ENCODE measurements at regions not wholly inside any gene's neighbourhood (a gene's known extent, or its start where the extent isn't known, plus 50 kb on each side); places are given as distances from the start of the nearest gene placed in this dataset.
A peak's percentile ranks its signal among the peaks of the same experiment; 100 is the strongest.
"Not testable (repeated sequence)": the region's sequence is repeated elsewhere in the genome, so short reads cannot be mapped to it uniquely, and the experiment has no call there.

DNA sequence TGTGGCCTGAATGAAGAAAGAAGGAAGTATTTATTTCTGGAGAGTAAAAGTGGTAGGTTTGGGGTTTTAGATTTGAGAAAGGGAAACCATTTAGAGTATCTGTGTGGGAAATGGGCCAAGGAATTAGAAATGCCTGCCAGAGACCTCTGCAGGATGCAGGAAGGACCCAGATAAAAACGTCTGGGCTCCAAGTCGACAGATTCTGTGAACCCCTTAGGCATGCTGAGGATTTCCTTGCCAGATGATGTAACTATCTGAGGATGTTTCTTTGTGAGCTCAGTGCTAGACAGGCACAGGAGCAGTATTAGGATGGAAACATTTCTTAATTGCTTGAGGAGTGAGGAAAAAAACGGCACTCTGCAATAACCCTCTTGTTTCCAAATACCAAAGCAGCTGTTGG lies 251.8 kb upstream of the DMRT1 start:
- no peak for DNase-seq

DNA sequence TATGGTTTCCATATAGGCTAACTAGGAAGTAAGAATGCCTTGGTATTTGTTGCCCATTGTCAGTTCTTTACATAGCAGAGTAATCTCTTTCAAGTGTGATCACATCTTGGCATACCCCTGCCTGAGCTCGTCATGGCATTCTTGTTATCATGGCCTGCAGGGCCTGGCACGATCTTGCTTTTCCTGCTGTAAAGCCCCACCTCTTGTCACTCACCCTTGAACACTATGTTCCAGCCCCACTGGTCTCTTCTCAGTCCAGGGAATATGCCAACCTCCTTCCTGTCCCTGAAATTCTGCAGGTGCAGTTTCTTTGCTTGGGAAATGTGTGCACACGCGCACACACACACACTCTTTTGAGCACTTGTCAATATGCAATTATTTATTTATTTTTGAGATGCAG lies 250.2 kb upstream of the DMRT1 start:
- DNase-seq = no peak

DNA sequence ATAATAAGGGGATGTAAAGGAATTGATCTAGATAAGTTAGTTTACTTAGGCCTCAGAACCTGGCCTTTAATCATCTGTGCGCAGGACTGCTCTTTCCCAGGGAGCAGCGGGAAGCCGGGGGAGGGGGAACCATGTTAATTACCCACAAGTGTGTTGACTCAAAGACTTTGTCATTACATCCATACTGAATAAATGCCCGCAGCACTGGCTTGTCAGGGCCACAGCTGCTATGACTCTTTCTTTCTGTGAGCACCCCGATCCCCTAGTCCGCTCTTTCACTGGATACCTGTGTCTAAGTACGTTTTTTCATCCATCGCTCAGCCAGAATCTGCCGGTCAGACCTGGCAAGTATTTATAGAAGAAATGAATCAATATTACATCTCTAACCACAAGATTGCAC lies 249.3 kb upstream of the DMRT1 start:
- DNase-seq = no peak

DNA sequence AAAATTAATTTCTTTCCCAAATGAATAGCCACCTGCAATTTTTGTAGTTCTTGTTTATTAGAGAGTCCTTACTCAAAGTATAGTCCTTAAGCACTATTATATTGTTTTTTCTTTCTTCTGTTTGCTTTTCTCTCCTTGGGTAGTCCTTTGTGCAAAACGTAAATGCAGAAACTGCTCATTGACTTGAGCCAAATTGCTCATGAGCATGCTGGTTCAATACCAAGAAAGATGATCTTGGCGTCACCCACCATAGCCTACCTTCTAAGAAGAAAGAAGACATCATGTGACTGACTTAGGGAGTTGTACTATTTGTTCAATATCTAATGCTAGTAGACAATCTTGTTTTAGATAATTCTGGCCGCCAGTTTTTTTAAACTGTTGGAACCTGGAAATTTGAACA lies 248.8 kb upstream of the DMRT1 start:
- no peak for DNase-seq

DNA sequence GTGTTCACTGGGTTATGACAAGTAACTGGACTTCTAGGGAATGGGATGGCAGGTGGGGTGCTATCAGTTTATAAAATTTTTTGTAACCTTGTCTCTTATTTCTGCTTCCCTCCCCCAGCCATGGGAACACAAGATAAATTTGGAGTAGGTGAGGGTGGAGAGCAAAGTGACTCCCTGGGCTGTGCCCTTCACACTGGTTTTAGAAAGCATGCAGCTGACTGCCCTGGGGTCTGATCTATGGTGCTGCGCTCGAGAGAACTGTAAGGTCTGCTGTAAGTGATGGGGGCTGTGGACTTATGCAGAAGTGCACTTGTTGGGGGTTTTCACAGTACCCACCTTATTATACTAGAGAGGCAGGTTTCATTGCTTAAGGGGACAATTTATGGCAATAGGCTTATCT lies 247.7 kb upstream of the DMRT1 start:
- DNase-seq = no peak

DNA sequence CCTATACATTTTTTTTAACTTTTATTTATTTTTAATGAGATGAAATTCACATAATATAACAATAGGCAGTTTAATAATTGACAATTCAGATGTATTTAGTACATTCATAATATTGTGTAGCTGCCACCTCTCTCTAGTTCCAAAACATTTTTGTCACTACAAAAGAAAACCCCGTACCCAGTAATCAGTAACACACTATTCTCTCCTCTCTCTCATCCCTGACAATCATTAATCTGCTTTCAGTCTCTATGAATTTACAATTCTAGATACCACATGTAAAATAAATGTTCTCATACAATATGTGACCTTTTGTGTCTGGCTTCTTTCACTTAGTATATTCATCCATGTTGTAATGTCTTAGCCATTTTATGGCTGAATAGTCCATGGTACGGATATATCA lies 244.8 kb upstream of the DMRT1 start:
- no peak for DNase-seq

DNA sequence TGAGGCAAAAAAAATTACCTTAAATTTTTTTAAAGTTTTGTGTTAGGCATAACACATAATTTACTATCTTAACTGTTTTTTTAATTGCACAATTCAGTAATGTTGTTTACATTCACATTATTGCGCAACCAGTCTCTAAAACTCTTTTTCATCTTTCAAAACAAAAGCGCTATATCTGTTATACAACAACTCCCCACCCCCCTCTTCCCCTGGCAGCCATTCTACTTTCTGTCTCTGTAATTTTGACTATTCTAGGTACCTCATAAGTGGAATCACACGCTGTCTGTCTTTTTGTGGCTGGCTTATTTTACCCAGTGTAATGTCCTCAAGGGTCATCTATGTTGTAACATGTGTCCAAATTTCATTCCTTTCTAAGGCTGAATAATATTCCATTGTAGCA lies 241.5 kb upstream of the DMRT1 start:
- no peak for DNase-seq

DNA sequence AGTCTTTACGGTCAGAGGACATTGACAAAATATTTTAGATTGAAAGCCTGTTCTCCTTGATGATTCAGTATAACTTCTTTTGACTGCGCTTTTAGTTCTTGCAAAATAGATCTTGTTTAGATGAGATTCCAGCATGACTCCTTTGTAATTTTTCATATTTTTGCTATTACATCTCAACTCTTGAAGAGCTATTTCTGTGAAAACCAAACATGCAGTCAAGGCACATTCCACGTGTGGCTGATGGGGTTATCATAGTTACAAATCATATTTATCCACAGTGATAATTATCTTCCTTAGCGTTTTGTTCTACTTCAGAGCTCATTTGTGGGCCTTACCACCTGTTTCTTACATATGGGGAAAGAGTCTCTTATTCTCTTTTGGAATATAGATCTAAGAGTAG lies 238.8 kb upstream of the DMRT1 start:
- no peak for DNase-seq

DNA sequence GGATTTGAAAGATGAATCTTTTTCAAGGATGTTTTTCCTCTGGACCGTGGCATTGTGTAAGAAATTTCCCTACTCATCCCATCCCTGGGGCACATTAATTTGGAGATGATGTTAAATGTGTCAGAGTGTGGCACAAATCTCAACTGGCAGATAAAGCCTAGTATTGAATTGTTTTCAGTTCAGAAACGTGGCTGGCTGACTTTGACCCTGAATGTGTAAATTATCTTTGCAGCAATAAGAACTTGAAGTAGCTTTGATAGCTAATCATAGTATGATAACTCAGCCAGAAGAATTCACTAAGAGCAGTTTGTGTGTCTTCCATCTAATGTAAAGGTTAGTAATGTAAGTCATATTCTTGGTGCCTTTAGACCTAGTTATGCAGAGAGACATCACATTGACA lies 238.4 kb upstream of the DMRT1 start:
- no peak for DNase-seq

DNA sequence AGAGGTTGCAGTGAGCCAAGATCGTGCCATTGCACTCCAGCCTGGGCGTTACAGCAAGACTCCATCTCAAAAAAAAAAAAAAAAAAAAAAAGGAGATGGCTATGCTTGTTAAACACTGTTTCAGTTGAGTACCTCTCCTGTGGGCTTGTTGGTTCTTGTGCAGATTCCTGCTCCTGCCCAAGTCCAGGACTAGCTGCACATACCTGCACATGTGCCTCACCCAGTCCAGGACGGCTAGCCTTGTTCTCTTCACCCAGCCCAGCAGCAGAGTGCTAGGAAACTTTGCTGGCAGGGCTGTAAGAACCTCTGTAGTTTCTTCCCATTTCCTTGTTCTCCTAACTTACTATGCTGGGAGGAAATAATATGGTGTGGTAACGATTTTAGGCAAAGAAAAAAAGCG lies 234.1 kb upstream of the DMRT1 start:
- DNase-seq = no peak

DNA sequence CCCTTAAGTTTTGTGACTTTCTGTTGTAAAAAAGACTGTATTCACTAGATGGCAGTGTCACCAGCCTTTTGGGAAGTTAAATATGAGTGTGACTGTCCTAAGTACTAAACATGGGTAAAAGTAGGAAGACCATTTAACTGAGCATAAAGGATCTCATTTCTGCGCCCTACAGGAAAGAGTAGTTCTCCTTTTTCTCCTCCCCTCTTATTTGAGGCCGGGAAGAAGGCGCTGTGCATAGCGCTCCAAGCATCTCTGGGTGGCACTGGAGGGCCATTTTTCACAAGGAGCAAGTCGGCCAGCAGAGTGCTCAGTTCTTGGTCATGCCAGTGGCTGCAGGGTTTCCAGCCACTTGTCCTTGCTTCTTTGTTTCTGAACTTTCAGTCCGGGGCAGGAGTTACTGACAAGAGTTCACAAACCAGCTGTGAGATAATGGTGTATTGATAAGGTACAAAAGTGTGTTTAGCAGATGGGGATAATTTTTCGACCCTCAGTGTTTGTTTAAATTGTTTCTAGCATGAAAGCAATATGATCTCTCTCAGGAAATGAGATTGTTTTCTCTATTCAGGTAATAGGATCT lies 227.6 kb upstream of the DMRT1 start:
- DNase-seq = peak; percentile 46

DNA sequence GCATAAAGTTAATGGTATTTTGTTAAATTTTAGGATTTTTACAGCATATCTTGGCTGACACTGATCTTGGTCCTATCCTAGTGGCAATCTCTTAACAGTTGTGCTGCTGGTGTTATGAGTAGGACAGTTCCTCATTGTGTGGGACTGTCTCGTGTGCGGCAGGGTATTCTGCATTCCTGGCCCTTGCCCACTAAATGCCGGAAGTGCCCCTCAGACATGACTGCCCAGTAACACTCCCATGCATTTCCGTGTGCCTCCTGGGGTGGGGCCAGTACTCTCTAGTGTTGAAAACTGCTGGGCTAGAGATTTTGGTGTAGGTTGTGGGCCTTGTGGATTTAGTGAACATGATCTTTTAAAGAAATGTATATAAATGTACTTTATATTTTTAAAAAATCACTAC lies 227.1 kb upstream of the DMRT1 start:
- no peak for DNase-seq

DNA sequence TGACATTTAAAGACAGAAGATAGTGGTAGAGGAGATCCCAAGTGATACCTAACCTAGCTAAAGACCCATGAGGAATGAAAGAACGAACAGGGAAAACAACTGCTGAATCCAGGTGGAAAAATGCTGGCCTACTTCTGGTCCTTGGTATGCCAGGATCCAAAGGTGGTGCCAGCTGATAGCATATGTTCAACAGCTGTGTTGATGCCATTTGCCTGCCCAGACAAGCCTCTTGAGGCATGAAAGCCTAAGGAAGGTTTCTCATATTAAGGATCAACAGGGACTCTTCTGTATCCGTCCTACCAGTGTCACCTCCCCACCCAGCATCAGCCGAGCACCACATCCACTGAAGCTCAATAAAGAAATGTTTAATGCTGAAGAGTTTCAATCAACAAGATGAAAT lies 225.7 kb upstream of the DMRT1 start:
- no peak for DNase-seq

DNA sequence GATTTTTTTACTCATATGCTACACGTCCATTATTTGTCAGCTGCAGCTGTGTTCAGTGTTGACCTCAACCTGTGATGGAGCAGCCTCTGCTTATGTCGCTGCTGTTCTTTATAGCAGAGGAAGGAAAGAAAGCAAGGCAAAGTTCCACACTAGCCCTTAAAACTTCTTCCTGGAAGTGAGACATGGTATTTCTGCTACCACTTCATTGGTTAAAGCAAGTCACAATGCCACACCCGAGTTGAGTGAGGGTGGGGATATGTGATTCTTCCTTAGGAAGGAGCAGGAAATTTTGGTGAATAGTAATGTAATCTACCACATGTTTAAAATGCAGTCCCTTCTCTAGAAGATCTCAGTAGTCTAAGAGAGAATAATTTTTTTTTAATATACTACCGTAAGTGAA lies 224.8 kb upstream of the DMRT1 start:
- no peak for DNase-seq

DNA sequence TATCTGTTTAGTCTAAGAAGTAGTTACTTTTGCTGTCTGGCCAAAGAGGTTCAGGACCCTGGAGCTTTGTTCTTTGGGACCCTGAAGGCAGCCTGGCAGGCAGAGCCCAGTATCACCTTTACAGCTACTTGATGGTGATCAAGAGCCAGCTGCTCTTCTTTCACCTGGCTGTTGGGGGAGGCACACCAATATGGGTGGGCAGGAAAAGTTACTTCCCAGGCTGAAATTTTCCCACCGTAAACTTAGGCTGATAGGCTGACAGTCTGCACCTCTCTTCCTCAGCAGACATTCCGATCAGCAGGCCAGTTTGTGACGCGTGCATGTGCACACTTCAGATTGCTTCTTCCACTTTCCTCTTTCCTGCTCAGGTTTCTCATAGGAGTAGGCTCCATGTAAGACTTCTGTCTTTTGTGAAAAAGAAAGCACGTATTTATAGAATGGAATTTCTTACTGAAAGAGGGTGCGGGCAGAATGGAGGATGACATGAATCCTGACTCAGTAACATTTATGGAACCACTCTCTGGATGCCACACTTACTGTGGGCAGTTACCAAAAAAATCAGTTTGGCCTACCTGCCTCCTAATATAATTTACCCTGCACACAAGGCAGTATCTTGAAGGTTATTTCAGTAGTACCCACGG lies 223.9 kb upstream of the DMRT1 start:
- no peak for DNase-seq

DNA sequence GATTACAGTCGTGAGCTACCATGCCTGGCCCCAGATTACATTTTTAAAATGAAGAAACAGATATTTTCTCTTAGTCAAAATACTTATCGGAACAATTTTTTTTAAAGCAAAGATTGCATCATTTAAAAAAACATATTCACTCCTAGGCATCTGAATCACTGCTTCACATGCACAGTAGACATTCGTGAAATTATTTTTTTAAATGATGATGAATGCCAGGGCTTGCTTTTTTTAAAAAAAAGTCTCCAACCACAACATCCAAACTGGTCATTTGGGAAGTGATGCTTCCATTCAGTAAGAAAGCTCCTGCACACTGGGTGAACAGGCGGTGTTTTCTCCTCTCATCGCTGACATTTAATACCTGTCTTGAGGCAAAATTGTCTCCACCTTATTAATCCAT lies 223.0 kb upstream of the DMRT1 start:
- DNase-seq = no peak

DNA sequence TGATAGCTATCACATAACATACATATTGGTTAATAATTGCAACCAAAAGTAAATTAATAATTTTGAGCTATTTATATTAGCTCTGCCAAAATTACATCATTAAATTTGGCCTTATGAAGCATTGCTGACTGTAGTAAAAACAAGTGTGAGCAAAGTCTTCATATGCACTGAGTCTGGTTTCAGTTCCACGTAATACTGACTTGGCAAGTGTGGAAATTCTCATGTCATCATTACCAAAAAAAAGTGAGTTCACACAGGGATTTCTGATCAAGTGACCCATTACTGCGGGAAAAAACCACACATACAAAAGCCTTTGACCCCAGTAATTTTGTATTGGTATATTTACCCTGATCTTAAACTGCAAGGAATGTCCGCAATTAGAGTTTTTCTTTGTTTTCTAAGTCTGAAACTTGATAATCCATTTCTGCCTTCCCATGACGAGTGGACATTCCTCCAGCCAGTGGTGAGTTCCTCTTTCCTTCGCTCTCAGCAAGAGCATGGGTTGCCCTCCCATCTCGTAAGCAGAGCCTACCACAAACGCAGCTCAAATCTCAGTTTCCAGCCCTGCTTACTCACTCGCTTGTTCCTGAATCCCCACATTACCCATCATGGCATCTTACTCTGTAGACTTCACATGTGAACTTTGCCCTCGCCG lies 220.2 kb upstream of the DMRT1 start:
- DNase-seq = no peak

DNA sequence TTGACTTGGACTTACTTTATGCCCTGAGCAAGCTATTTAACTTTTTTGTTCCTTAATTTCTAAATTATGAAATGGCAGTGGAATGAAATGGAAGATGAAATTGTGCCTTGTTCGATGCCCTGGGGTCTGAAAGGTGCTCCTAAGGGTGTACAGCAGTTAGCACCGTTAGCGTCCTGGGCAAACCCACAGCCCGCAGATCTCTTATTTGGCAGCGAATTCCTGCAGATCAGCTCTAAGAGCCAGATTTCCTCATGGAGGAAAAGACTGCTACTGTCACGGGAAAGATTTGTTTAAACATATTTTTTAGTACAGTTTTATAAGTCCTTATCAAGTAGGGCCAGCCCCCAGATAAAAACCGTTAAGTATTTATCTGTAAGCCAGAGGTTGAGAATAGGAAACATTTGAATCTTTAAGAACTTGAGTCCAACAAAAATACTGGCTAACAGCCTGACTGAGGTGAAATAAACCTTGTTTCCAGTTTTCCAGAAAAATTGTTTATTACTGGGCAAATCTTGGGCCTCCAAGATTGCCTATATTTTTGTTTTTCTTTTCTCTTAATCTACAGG lies 216.5 kb upstream of the DMRT1 start:
- DNase-seq = no peak

DNA sequence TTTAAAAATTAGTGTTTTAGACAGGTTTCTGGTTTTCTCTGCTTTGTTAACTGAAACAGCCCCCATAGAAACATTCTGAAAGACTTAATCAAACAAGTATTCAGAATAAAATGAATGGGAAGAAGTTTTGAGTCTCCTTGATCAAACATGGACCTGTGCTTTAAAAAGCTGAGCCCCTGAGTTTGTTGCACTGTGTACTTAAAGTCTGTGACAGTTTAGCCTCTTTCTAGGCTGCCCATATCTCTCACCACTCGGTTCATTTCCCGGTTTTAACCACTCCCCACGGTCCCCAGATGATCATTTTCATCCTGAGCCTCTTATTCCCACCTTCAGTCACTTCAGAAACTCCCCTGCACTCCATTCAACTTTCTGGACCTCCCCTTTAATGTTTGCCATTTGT lies 215.9 kb upstream of the DMRT1 start:
- no peak for DNase-seq

DNA sequence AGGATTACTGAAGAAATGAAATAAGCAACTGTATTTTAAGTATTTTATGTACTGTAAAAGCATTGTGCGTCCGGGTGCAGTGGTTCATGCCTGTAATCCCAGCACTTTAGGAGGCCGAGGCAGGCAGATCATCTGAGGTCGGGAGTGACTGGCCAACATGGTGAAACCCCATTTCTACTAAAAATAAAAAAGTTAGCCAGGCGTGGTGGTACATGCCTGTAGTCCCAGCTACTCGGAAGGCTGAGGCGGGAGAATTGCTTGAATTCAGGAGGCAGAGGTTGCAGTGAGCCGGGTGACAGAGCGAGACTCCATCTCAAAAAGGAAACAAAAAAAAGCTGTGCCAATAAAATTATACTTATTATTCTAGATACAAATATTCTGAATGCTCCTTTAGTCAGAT lies 215.4 kb upstream of the DMRT1 start:
- DNase-seq = not testable (repeated sequence)

DNA sequence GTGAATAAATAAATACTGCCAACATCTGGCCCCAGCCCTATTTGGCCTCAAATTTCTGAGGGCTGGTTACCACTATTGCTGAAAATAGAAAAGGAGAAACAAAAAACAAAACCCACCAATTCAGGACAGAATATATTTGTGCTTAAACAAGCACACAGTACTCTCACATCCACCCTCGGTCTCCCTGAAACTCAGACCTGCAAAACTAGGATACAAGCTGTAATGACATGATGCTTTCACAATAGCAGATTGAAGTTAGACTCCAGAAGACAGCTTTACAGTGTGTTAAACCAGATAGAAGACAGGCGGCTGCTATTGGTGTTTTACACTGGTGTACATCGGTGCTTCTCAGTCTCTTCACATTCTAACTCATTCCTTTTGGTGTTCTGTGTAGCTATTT lies 214.9 kb upstream of the DMRT1 start:
- DNase-seq = no peak

DNA sequence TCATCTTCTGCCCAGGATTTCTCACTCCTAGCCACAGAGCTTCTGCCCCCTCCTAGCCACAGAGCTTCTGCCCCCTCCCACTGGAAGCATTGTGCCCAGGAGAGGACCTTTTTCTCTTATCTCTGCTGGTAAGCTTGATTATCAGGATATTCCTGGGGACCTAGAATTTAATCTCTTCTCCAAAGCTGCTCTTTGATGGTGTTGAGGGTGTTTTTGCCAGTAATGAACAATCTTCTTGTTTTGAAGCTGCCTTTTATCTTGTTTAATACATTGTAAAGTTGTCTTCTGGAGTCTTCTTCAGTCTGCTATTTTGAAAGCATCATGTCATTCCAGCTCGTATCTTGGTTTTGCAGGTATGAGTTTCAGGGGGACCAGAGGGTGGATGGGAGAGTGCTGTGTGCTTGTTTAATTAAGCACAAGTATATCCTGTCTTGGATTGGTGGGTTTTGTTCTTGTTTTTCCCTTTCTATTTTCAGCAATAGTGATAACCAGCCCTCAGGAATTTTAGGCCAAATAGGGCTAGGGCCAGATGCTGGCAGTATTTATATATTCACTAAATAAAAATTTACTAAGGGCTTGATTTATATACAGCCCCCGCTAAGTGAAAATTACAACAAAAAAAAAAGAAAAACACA lies 214.0 kb upstream of the DMRT1 start:
- no peak for DNase-seq

DNA sequence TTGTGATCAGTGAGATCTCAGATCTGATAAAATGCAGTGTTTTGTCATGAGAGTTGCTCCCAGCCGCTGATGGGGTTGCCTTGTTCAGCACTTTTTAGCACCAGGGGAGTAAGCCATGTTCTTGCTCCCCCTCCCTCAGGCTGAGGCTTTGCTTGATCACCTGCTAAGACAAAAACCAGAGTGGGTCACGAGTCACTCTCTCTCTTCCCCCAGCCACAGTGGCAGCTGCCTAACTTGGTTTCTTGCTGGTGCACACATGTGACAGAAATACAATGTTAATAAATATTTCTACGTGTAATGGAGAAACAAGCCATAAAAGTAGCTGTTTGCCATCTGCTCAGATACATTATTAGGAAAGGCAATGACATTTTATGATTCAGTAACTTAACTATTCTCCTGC lies 212.4 kb upstream of the DMRT1 start:
- no peak for DNase-seq

DNA sequence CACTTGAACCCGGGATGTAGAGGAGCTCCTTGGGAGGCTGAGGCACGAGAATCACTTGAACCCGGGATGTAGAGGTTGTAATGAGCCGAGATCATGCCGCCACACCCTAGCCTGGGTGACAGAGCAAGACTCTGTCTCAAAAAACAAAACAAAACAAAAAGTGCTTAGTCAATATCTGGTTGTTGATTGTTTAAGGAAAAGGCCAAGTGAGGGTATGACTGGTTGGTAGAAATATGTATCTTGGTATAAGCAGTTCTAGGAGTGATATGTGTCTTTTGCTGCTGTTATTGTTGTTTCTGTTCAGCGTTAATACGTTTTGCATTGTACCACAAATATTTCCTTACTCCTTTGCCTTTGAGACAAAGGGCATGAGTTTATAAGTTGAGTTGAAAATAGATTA lies 210.7 kb upstream of the DMRT1 start:
- no peak for DNase-seq

All from NK-92 treated with Interleukin-12 subunit alpha and Interleukin-12 subunit beta, amount 100 ng/mL, for 24 hours (cell line).